Gastroesophageal sphincter (tissue), 3 donors: ENCODE measurements at regions not wholly inside any gene's neighbourhood (a gene's known extent, or its start where the extent isn't known, plus 50 kb on each side); places are given as distances from the start of the nearest gene placed in this dataset.

ENCODE experiments used
- EP300 ChIP-seq: sonication (generic); formaldehyde crosslinking; IDR thresholded peaks from one replicate; pipeline ENCODE4 v1.6.1; 2017; ENCODE audit warnings: antibody characterized with exemption, mild to moderate bottlenecking
- POLR2AphosphoS5 ChIP-seq: sonication (generic); formaldehyde crosslinking; IDR thresholded peaks from one replicate; pipeline ENCODE4 v1.6.1; 2017; ENCODE audit warnings: antibody characterized with exemption
- TF ChIP-seq, protein P1 (sequence below), 4 experiments: fragments of 200-600 bp in 2 of 4; fragments of 450-650 bp in 2 of 4; sonication (generic) in 1 of 4; IDR thresholded peaks; one replicate each; pipeline ENCODE4 v1.5.1; 2017 to 2019; ENCODE audit warnings: antibody characterized with exemption in 4 of 4, mild to moderate bottlenecking in 2 of 4, moderate library complexity in 2 of 4

DNA sequence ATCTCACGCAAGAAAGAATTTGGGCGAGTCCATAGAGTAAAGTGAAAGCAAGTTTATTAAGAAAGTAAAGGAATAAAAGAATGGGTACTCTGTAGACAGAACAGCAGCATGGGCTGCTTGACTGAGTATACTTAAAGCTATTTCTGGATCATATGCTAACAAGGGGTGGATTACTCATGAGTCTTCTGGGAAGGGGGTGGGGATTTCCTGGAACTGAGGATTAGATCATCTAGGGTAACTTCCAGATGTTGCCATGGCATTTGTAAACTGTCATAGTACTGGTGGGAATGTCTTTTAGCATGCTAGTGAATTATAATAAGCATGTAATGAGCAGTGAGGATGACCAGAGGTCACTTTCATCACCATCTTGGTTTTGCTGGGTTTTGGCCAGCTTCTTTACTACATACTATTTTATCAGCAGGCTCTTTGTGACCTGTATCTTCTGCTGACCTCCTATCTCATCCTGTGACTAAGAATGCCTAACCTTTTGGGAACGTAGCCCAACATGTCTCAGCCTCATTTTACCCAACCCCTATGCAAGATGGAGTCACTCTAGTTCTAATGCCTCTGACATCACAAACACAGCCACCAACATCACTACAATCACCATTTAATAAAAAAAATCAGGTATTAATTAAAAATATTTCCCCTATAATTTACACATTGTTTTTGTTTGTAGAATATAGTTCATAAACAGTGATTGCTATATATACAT, 890.7 kb upstream of the EPHA6 start:
- TF ChIP-seq EP300 = no peak
- TF ChIP-seq POLR2AphosphoS5 = peak; percentile 40
- TF ChIP-seq, protein P1, sequence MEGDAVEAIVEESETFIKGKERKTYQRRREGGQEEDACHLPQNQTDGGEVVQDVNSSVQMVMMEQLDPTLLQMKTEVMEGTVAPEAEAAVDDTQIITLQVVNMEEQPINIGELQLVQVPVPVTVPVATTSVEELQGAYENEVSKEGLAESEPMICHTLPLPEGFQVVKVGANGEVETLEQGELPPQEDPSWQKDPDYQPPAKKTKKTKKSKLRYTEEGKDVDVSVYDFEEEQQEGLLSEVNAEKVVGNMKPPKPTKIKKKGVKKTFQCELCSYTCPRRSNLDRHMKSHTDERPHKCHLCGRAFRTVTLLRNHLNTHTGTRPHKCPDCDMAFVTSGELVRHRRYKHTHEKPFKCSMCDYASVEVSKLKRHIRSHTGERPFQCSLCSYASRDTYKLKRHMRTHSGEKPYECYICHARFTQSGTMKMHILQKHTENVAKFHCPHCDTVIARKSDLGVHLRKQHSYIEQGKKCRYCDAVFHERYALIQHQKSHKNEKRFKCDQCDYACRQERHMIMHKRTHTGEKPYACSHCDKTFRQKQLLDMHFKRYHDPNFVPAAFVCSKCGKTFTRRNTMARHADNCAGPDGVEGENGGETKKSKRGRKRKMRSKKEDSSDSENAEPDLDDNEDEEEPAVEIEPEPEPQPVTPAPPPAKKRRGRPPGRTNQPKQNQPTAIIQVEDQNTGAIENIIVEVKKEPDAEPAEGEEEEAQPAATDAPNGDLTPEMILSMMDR (IDR thresholded peaks at IDR 0.05) = no peak
